ENCODE measurements at regions not wholly inside any gene's neighbourhood (a gene's known extent, or its start where the extent isn't known, plus 50 kb on each side); places are given as distances from the start of the nearest gene placed in this dataset.
"Not testable (repeated sequence)": the region's sequence is repeated elsewhere in the genome, so short reads cannot be mapped to it uniquely, and the experiment has no call there.

- H3K4me3 ChIP-seq (ENCODE audit: low read depth, low read length): not testable (repeated sequence)
Measured at GRCh38 chr2:91742973-91743490, 3051.6 kb downstream of the RPIA start.

- H3K4me3 ChIP-seq (ENCODE audit: low read depth, low read length): not testable (repeated sequence)
Measured at GRCh38 chr2:91743910-91744309, 3052.4 kb downstream of the RPIA start.

GRCh38 chr2:91744700-91745141, 3053.2 kb downstream of the RPIA start:
- H3K4me3 ChIP-seq (ENCODE audit: low read depth, low read length): not testable (repeated sequence)

- TF ChIP-seq CTCF (IDR thresholded peaks at IDR 0.05; ENCODE audit: low read depth, low read length): no peak
- no peak overlapping the region for H3K4me3 ChIP-seq (ENCODE audit: low read depth, low read length)
Measured at GRCh38 chr2:91748902-91749301, 3057.4 kb downstream of the RPIA start.

- H3K4me3 ChIP-seq (ENCODE audit: low read depth, low read length): not testable (repeated sequence)
Measured at GRCh38 chr2:91749665-91750064, 3058.2 kb downstream of the RPIA start.

GRCh38 chr2:91759361-91759941, 3068.0 kb downstream of the RPIA start:
- H3K4me3 ChIP-seq (ENCODE audit: low read depth, low read length): not testable (repeated sequence)

GRCh38 chr2:91760672-91761071, 3069.2 kb downstream of the RPIA start:
- not testable (repeated sequence) for H3K4me3 ChIP-seq (ENCODE audit: low read depth, low read length)

- not testable (repeated sequence) for H3K4me3 ChIP-seq (ENCODE audit: low read depth, low read length)
Measured at GRCh38 chr2:91762312-91762711, 3070.8 kb downstream of the RPIA start.

- H3K4me3 ChIP-seq (ENCODE audit: low read depth, low read length): not testable (repeated sequence)
Measured at GRCh38 chr2:91763710-91764109, 3072.2 kb downstream of the RPIA start.

GRCh38 chr2:91764581-91765002, 3073.1 kb downstream of the RPIA start:
- not testable (repeated sequence) for H3K4me3 ChIP-seq (ENCODE audit: low read depth, low read length)

- H3K4me3 ChIP-seq (ENCODE audit: low read depth, low read length): not testable (repeated sequence)
Measured at GRCh38 chr2:91765018-91765754, 3073.7 kb downstream of the RPIA start.

GRCh38 chr2:91766349-91767048, 3075.0 kb downstream of the RPIA start:
- H3K4me3 ChIP-seq (ENCODE audit: low read depth, low read length): not testable (repeated sequence)

- H3K4me3 ChIP-seq (ENCODE audit: low read depth, low read length): not testable (repeated sequence)
Measured at GRCh38 chr2:91768301-91768700, 3076.8 kb downstream of the RPIA start.

- H3K4me3 ChIP-seq (ENCODE audit: low read depth, low read length): not testable (repeated sequence)
Measured at GRCh38 chr2:91768997-91769396, 3077.5 kb downstream of the RPIA start.

- H3K4me3 ChIP-seq (ENCODE audit: low read depth, low read length): not testable (repeated sequence)
Measured at GRCh38 chr2:91770046-91770575, 3078.6 kb downstream of the RPIA start.

- H3K4me3 ChIP-seq (ENCODE audit: low read depth, low read length): not testable (repeated sequence)
Measured at GRCh38 chr2:91771604-91772003, 3080.1 kb downstream of the RPIA start.

GRCh38 chr2:91772240-91772937, 3080.9 kb downstream of the RPIA start:
- H3K4me3 ChIP-seq (ENCODE audit: low read depth, low read length): not testable (repeated sequence)

- H3K4me3 ChIP-seq (ENCODE audit: low read depth, low read length): not testable (repeated sequence)
Measured at GRCh38 chr2:91773810-91774209, 3082.3 kb downstream of the RPIA start.

- not testable (repeated sequence) for H3K4me3 ChIP-seq (ENCODE audit: low read depth, low read length)
Measured at GRCh38 chr2:91775193-91775592, 3083.7 kb downstream of the RPIA start.
